ENCODE measurements at regions not wholly inside any gene's neighbourhood (a gene's known extent, or its start where the extent isn't known, plus 50 kb on each side); places are given as distances from the start of the nearest gene placed in this dataset.

GRCh38 chr4:115668396-115668795 lies 555.0 kb upstream of the NDST4 start:
- no peak for TF ChIP-seq EZH2phosphoT487 (IDR thresholded peaks at IDR 0.05; ENCODE audit: low read length)
- no peak for TF ChIP-seq CTCF (IDR thresholded peaks at IDR 0.05; ENCODE audit: low read length)
- no peak for TF ChIP-seq EZH2 (optimal IDR thresholded peaks at IDR 0.05; ENCODE audit: low read depth, low read length)

All from MM.1S (cell line).